Stimulated activated naive B cell treated with anti-CD40 and anti-IgM and Interleukin-4, amounts not matched to agents 10 μg/mL and 1 μg/mL and 100 μg/mL, for 72 hours (primary cell): ENCODE measurements at regions not wholly inside any gene's neighbourhood (a gene's known extent, or its start where the extent isn't known, plus 50 kb on each side); places are given as distances from the start of the nearest gene placed in this dataset.
"Not testable (repeated sequence)": the region's sequence is repeated elsewhere in the genome, so short reads cannot be mapped to it uniquely, and the experiment has no call there.

Experiments used
- ATAC-seq, 2 donors: fragments of 150-1000 bp; cut with Tn5 transposase; replicated peaks; 2 replicates each; pipeline ENCODE4 v1.10.0; 2021; ENCODE audit warnings: moderate library complexity in 1 of 2
- DNase-seq: peaks from one replicate; pipeline ENCODE4 v3.0.0; 2021
- H3K27ac Mint-ChIP-seq: one replicate; pipeline ENCODE4 v1.8.0; 2022; ENCODE audit warnings: mild to moderate bottlenecking, mixed read lengths
- H3K27me3 Mint-ChIP-seq, 2 donors: one replicate each; pipeline ENCODE4 v1.8.0; 2022; ENCODE audit warnings: mixed read lengths in 2 of 2
- H3K36me3 Mint-ChIP-seq, 2 donors: one replicate each; pipeline ENCODE4 v1.8.0; 2022; ENCODE audit warnings: mixed read lengths in 2 of 2, mild to moderate bottlenecking in 1 of 2
- H3K4me1 Mint-ChIP-seq, 2 donors: one replicate each; pipeline ENCODE4 v1.8.0; 2022; ENCODE audit warnings: mixed read lengths in 2 of 2, mild to moderate bottlenecking in 1 of 2
- H3K4me3 Mint-ChIP-seq, 2 donors: one replicate each; pipeline ENCODE4 v1.8.0; 2022; ENCODE audit warnings: mild to moderate bottlenecking in 2 of 2, mixed read lengths in 2 of 2, moderate library complexity in 1 of 2
- H3K9me3 Mint-ChIP-seq, 2 donors: one replicate each; pipeline ENCODE4 v1.8.0; 2022; ENCODE audit warnings: mixed read lengths in 2 of 2, mild to moderate bottlenecking in 1 of 2

DNA sequence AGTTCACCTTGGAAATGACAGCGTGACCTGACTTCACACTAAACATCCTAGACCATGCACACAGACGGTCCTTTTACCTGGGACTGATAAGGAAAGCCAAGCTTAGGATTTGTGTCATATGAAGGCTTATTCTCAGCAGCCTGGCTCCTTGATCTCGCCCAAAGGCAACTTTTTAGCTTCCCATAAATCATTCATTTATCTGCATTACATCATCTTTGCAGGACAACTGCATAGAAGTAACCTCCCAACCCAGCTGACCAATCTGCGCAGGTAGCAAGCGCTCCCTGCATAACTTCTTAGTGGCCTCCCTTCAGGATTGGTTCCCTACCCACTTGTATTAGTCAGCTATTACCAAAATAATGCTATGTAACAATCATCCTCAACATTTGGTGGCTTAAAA, 389.9 kb upstream of the PROK2 start:
- DNase-seq = no peak
- no peak for ATAC-seq
- H3K4me3 Mint-ChIP-seq = no peak overlapping the region
- peaks cover 34 to 35% of the 10 kb centered on the region in 2 donors for H3K27me3 Mint-ChIP-seq
- no peaks in the 10 kb centered on the region for H3K36me3 Mint-ChIP-seq
- no peaks in the 10 kb centered on the region for H3K9me3 Mint-ChIP-seq
- H3K4me1 Mint-ChIP-seq = peaks cover 45 to 53% of the 10 kb centered on the region in 2 donors
- no peak overlapping the region for H3K27ac Mint-ChIP-seq

DNA sequence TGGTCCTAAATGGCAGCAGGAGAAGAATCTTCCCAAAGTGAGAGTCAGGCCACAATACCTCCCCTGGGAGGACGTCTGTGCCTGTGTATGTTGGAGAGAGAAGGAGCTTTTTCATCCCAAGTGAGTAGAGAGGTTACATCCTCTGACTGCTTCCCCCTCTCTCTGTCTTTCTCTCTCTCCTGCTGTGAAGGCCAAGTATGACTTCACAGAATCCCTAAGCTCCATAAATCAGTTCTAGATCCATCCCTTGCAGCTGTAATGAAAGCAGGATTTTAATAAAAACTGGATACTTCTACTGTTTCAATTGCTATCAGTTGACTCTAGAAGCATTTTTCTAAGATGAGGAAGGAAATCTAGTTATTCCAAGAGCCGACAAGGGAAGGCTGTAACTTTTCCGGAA, 389.1 kb upstream of the PROK2 start:
- no peak overlapping the region for H3K4me3 Mint-ChIP-seq
- DNase-seq (no peak), ATAC-seq (no peak)
- H3K36me3 Mint-ChIP-seq = no peaks in the 10 kb centered on the region
- H3K4me1 Mint-ChIP-seq = peaks cover 43 to 57% of the 10 kb centered on the region in 2 donors
- H3K27me3 Mint-ChIP-seq = peaks cover 34 to 35% of the 10 kb centered on the region in 2 donors
- H3K9me3 Mint-ChIP-seq = no peaks in the 10 kb centered on the region
- H3K27ac Mint-ChIP-seq = no peak overlapping the region

DNA sequence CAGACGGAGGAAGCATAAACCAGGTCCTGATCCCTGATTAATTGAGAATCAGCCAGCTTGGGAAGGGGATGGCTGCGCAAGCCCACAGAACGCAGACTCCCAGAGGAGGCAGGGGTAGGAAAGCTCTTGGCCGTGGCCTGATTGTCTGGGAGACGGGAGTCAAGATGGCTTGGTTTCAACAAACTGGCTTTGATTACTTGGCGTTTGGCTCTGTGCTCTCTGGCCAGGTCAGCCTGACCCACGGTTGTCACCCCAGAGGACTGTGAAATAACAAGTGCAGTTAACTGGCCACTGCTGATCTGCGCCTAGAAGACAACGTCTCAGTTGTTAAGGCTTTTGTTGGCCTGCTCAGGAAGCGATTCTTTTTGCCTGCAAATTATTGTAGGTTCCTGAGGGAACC, 387.0 kb upstream of the PROK2 start:
- no peaks in the 10 kb centered on the region for H3K9me3 Mint-ChIP-seq
- peaks cover 43 to 62% of the 10 kb centered on the region in 2 donors for H3K4me1 Mint-ChIP-seq
- no peak overlapping the region for H3K4me3 Mint-ChIP-seq
- H3K27me3 Mint-ChIP-seq = peaks cover 46 to 52% of the 10 kb centered on the region in 2 donors
- ATAC-seq (no peak), DNase-seq (no peak)
- H3K36me3 Mint-ChIP-seq = no peaks in the 10 kb centered on the region
- no peak overlapping the region for H3K27ac Mint-ChIP-seq

DNA sequence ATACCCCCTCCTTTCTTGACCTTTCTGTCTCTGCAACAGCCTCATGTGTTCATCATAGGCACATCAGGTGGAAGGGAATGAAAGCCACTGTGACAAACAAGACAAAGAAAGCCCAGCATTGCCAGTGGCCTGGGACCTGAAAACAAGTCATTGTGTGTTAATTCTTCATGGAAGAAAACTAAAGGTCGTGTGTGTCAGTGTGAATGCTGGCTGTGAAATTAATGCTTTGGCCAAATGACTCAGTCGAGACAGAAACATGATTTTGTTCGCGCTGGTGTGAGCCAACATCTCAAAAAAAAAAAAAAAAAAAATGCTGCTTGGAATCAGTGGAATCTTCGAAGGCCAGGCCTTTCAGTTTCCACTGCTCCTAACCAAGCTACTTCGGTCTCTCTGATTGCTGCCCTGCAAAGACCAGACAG, 386.5 kb upstream of the PROK2 start:
- no peaks in the 10 kb centered on the region for H3K36me3 Mint-ChIP-seq
- H3K27ac Mint-ChIP-seq = no peak overlapping the region
- peaks cover 38 to 57% of the 10 kb centered on the region in 2 donors for H3K4me1 Mint-ChIP-seq
- H3K9me3 Mint-ChIP-seq = no peaks in the 10 kb centered on the region
- H3K27me3 Mint-ChIP-seq = peaks cover 46 to 48% of the 10 kb centered on the region in 2 donors
- H3K4me3 Mint-ChIP-seq = no peak overlapping the region
- DNase-seq (no peak), ATAC-seq (peak; percentile 34 to 39)

DNA sequence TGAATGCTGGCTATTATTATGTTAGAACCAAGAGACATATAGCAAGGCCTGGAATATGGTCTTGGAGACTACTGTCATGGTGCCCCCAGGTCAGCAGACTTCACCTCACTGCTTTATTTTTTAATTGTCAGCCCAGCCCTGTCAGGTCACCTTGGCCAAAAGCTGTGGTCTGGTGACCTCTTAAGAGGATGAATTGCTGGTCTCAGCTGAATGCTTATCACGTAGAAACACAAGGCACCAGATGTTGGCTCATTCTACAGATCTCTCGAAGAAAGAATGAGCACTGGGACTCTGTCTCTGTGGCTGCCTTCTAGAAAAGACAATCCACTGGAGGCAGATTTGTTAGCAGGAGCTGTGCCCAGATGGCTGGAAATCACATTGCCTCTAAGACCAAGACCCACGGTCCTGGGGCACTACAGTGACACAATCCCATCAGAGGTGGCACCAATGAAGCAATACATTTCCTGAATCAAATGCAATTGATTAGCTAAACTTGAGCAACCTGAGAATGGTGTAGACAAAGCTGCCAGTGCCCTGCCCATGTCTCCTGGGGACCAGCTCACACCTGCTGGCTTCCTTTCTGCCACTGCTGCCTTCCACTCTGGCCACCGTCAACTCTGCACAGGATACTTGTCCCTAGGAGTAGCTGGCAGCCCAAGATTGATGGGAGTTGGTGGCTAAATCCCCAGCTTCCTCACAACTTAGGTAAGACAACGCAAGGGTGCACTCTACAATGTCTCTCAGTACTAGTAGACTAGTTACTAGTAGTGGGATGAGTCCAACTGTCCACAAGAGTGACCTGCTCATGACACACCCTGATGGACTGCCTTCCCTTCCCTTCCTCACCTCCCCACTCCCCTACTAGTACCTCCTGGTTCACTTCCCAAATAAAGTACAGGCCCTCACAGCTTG, 384.9 kb upstream of the PROK2 start:
- ATAC-seq (no peak), DNase-seq (no peak)
- Mint-ChIP-seq H3K4me3 (no peak overlapping the region), H3K36me3 (no peaks in the 10 kb centered on the region), H3K27me3 (peaks cover 45% of the 10 kb centered on the region in 2 donors), H3K4me1 (peaks cover 32 to 53% of the 10 kb centered on the region in 2 donors), H3K9me3 (no peaks in the 10 kb centered on the region), H3K27ac (no peak overlapping the region)

DNA sequence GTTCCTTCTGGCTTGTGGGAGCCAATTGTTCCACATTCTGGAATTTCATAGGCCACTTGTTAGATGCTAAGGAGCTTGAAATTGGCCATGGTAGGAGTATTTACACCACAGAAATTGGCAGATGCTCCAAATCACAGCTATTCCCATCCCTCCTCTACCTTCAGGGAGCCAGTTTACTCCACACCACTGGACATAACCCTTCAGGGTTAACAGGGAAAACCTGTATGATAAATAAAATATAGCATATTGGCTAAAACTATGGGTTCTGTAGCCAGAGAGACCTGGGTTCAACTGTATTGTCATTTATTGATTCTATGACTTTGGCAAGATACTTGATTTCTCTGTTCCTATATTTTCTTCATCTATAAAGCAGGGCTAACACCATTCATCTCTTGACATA, 384.2 kb upstream of the PROK2 start:
- no peaks in the 10 kb centered on the region for H3K9me3 Mint-ChIP-seq
- ATAC-seq (no peak), DNase-seq (no peak)
- H3K4me1 Mint-ChIP-seq = peaks cover 38 to 53% of the 10 kb centered on the region in 2 donors
- peaks cover 38 to 41% of the 10 kb centered on the region in 2 donors for H3K27me3 Mint-ChIP-seq
- no peak overlapping the region for H3K27ac Mint-ChIP-seq
- H3K36me3 Mint-ChIP-seq = no peaks in the 10 kb centered on the region
- no peak overlapping the region for H3K4me3 Mint-ChIP-seq

DNA sequence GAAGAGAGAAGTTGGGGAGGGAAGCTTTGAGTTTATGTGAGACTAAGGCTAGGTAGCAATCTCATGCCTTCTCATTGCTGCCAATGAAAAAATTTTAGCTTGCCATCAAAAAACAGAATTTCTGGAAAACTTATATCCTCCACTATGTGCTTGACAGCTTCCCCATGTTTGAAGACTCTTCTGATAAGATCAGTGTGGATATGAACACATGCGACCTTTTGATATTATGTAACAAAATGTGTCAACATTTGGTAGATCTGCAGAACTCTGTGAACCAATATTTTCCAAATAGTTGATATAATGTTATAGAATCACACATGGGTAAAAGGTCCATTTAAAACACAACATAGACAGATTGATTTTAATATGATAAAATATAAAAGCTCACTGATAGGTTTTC, 380.9 kb upstream of the PROK2 start:
- Mint-ChIP-seq H3K36me3 (no peaks in the 10 kb centered on the region), H3K27ac (no peak overlapping the region), H3K4me3 (no peak overlapping the region), H3K27me3 (peaks cover 23 to 31% of the 10 kb centered on the region in 2 donors), H3K9me3 (no peaks in the 10 kb centered on the region), H3K4me1 (peaks cover 41 to 69% of the 10 kb centered on the region in 2 donors)
- ATAC-seq (no peak), DNase-seq (no peak)

DNA sequence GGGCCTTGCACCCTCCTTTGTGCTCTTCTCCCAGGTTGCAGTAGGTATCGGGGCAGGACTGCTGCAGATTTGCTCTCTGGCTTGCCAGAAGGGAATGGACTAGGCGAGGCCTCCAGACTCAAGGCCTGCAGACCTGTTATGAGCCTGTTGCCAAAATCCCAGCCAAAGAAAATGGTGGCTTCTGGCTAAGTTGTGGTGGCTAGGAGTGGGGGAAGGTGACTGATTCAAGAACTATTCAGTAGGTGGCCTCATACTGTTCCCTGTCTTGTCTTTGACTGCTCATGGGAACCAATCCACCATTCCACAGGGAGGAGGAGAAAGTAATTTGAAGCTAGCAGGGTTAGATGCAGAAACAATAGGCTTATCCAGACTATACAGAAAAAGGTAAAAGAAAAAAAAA, 380.4 kb upstream of the PROK2 start:
- ATAC-seq (no peak), DNase-seq (no peak)
- Mint-ChIP-seq H3K4me3 (no peak overlapping the region), H3K36me3 (no peaks in the 10 kb centered on the region), H3K4me1 (peaks cover 41 to 72% of the 10 kb centered on the region in 2 donors), H3K27me3 (peaks cover 22 to 31% of the 10 kb centered on the region in 2 donors), H3K9me3 (no peaks in the 10 kb centered on the region), H3K27ac (peak overlapping the region; percentile 47)

DNA sequence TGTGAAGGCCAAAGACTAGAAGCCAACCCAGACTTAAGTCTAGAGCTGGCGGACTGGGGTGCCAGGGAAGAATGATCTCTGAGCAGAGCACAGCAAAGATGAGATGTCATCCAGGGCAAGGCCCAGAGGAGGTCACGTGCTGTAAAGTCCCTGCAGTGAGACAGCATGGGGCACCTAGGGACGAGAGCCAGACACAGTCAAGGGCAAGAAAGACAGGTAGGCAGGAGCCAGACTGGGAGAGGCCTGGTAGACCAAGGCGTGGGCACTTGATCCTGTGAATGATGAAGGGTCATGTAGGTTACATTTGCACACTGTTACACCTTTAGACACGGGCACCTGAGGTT, 379.7 kb upstream of the PROK2 start:
- peak overlapping the region; percentile 76 for H3K27ac Mint-ChIP-seq
- ATAC-seq (no peak), DNase-seq (no peak)
- peaks cover 19 to 31% of the 10 kb centered on the region in 2 donors for H3K27me3 Mint-ChIP-seq
- H3K36me3 Mint-ChIP-seq = no peaks in the 10 kb centered on the region
- peak overlapping the region; percentile 23 to 33 for H3K4me3 Mint-ChIP-seq
- peaks cover 41 to 67% of the 10 kb centered on the region in 2 donors for H3K4me1 Mint-ChIP-seq
- no peaks in the 10 kb centered on the region for H3K9me3 Mint-ChIP-seq

DNA sequence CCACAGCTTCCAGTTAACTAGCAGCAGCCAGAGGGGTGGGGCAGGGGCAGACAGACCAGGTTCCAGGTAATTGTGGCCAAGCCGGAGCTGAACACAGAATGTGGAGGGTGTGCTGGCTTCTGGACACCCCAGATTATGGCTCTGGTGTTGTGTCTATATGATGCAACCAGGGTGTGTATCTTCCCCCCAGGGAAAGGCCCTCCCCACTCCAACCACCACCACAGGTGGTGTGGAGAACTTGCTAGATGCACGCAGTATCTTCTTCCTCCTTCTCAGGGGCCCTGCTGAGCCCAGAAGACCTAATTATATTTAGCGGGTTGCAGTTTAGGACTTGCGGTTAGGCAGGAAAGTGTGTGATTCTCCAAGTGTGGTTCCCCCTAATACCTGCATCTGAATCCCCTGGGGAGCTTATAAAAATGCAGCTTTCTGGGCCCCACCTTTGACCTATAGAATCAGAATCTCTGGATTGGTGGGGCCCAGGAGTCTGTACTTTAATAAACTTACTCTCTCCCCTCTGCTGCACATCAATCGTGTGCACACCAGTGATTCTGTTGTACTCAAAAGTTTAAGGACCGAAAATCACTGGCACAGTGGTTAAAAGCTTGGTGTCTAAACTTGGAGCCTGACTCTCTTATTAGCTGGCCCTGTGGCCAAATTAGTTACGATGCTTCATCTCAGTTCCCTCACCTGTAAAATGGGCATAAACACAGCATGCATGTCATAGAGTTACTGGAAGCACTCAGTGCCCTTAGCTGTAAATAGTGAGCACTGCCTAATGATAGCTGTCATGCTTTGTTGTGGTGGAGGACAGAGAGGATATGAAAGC, 379.1 kb upstream of the PROK2 start:
- ATAC-seq (peak; percentile 85 to 87), DNase-seq (peak; percentile 88)
- no peaks in the 10 kb centered on the region for H3K36me3 Mint-ChIP-seq
- peaks cover 46 to 72% of the 10 kb centered on the region in 2 donors for H3K4me1 Mint-ChIP-seq
- peak overlapping the region; percentile 23 to 37 for H3K4me3 Mint-ChIP-seq
- peak overlapping the region; percentile 76 for H3K27ac Mint-ChIP-seq
- H3K27me3 Mint-ChIP-seq = peaks cover 19 to 31% of the 10 kb centered on the region in 2 donors
- peaks cover 0 to 3% of the 10 kb centered on the region in 2 donors for H3K9me3 Mint-ChIP-seq

DNA sequence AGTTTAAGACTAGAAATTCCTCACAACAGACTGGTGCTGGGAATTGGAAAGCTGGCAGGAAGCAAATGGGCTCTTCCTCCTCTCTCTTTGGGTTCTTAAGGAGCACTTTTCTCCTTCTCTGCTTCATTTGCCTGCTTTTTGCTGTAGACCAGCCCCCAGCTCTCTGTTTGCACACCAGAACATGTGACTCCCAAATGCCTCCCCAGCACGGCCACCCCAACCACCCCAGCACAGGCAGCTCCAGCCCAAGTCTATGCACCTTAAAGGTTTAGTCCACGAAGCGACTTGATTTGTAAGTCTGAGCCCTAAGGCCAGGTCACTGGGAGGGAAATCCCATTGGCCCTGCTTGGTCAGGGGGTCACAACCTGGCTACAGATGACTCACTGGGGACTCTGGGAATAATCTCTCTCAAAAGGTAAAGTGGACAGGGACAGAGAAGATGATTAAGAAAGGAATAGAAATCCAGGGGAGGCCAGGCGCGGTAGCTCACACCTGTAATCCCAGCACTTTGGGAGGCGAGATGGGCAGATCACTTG, 377.8 kb upstream of the PROK2 start:
- no peaks in the 10 kb centered on the region for H3K36me3 Mint-ChIP-seq
- H3K9me3 Mint-ChIP-seq = peaks cover 0 to 3% of the 10 kb centered on the region in 2 donors
- H3K4me3 Mint-ChIP-seq = peak overlapping the region; percentile 17 to 40
- H3K27ac Mint-ChIP-seq = peak overlapping the region; percentile 71
- H3K27me3 Mint-ChIP-seq = peaks cover 10 to 19% of the 10 kb centered on the region in 2 donors
- H3K4me1 Mint-ChIP-seq = peaks cover 47 to 73% of the 10 kb centered on the region in 2 donors
- no peak for ATAC-seq
- no peak for DNase-seq

DNA sequence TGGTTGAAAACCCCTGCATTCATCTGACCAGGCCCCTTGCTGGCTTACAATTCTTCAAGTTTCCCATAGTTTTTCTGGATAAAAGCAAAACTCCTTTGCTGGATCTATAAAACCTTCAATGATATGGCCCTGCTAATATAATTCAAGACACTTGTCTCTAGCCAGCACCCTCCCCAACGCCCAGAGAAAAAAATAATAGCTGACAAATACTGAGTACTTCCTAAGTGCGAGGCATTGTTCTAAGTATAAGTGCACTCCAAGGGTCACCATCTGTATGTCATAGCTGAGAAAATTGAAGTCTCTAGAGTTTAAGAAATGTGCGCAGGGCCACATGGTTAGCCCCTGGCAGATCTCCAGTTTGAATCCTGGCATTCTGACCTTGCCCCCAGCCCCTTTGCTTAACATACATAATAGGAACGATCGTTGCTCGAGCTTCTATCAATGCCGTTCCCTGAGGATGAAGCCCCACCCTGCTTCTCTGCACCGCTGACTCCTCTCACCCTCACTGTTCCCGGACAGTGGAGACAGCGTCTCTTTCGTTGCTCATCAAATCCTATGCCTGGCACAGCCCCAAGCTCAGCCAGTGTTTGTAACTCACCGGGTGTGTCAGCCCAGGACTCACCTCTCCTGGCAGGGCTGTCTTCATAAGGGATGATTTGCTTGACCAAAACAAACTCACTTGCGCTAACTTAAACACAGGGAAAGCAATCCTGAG, 377.1 kb upstream of the PROK2 start:
- no peak for DNase-seq
- Mint-ChIP-seq H3K27ac (no peak overlapping the region), H3K4me1 (peaks cover 48 to 74% of the 10 kb centered on the region in 2 donors), H3K27me3 (peaks cover 8 to 13% of the 10 kb centered on the region in 2 donors), H3K36me3 (no peaks in the 10 kb centered on the region), H3K4me3 (no peak overlapping the region), H3K9me3 (peaks cover 0 to 3% of the 10 kb centered on the region in 2 donors)
- ATAC-seq = no peak

DNA sequence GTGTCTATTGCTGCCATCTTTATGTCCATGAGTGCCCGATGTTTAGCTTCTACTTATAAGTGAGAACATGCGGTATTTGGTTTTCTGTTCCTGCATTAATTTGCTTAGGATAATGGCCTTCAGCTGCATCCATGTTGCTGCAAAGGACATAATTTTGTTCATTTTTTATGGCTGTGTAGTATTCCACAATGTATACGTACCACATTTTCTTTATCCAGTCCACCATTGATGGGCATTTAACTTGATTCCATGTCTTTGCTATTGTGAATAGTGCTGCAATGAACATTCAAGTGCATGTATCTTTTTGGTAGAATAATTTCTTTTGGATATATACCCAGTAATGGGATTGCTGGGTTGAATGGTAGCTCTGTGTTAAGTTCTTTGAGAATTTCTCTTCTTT, 376.3 kb upstream of the PROK2 start:
- H3K27me3 Mint-ChIP-seq = peaks cover 13% of the 10 kb centered on the region in 2 donors
- H3K36me3 Mint-ChIP-seq, H3K27ac Mint-ChIP-seq, ATAC-seq, DNase-seq, H3K9me3 Mint-ChIP-seq, H3K4me3 Mint-ChIP-seq: not testable (repeated sequence)
- H3K4me1 Mint-ChIP-seq = peaks cover 48 to 77% of the 10 kb centered on the region in 2 donors

DNA sequence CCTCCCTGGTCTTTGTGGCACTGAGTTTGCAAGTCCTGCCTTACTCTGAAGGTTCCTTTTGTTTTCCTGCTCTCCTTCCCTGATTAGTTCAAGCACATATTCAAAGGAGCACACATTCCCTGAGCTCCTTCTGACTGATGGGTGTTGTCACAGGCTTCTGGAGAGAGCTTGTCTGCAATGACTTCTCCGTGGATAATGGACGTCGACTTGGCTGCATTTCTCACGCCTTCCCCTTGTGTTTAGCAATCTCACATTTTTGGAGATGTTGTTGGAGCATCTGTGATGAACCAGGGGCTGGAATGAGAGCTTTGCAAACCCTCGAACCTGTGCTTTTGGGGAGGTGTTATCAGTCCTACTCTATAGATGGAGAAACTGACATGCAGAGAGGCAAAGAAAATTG, 375.4 kb upstream of the PROK2 start:
- no peak for DNase-seq
- Mint-ChIP-seq H3K27me3 (peaks cover 13% of the 10 kb centered on the region in 2 donors), H3K36me3 (no peaks in the 10 kb centered on the region)

More for the DNA sequence above, 375.4 kb upstream of the PROK2 start:
- no peak for ATAC-seq
- Mint-ChIP-seq H3K4me1 (peaks cover 45 to 71% of the 10 kb centered on the region in 2 donors), H3K27ac (no peak overlapping the region), H3K4me3 (no peak overlapping the region), H3K9me3 (peaks cover 0 to 3% of the 10 kb centered on the region in 2 donors)
